NCI-H2196 (cell line): ENCODE measurements at regions not wholly inside any gene's neighbourhood (a gene's known extent, or its start where the extent isn't known, plus 50 kb on each side); places are given as distances from the start of the nearest gene placed in this dataset.
A peak's percentile ranks its signal among the peaks of the same experiment; 100 is the strongest.
"Not testable (repeated sequence)": the region's sequence is repeated elsewhere in the genome, so short reads cannot be mapped to it uniquely, and the experiment has no call there.

Experiments used
- DNase-seq: peaks from one replicate; lab custom pipeline; 2025; ENCODE audit not compliant: unreplicated experiment; lab: John Stamatoyannopoulos, UW

DNA sequence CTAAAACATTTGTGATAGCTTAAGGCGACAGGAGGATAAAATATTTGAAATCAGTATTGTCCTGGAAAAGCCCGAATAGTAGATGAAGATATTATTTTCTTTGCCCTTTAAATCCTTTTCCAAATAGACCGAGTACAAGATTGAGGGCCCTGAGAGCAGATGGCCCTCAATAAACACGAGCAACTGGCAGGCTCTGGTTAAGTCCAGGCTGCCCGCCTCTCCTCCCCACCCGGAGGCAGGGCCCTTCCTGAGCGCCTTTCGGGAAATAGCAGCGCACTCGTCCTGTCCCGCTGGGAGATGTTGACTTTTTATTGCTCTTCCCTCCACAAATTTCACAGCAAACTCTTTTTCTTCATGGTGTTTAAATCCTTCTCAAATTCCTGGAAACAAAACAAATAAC, 50.8 kb upstream of the MAX start:
- DNase-seq: no peak

DNA sequence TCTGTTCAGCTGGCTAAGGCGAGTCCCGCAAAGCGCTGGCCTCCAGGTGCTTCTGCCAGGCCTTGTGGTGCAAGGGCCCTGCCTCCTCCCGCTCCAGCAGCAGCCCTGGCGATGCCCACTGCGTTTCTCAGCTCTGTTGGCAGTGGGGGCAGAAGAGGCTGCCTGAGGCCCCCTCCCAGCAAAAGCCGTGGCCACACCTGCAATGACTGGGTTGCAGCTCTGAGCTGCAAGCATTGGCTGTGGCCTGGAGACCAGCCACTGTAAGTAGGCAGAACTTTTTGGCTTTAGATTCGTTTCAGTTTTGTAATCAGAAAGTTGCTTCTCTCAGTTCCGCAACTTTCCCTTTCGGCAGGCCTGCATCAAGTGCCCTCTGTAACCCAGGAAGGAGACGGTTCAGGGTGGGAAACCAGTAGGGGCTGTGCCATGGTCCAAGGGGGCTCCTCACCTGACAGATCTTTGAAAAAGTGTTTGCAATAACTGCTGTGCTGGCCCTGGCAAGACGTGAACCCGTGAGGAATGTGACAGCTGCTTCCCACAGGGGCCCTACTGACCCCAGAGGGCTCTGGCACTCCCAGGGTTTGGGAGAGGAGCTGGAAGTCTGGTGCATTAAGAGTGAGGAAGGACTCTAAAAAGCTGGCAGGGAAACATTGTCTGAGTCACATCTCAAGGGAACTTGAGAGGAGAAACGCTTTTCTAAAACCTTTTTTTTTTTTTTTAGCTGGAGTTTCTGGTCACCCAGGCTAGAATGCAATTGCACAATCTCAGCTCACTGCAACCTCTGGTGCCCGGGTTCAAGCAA, 54.5 kb upstream of the MAX start:
- no peak for DNase-seq

DNA sequence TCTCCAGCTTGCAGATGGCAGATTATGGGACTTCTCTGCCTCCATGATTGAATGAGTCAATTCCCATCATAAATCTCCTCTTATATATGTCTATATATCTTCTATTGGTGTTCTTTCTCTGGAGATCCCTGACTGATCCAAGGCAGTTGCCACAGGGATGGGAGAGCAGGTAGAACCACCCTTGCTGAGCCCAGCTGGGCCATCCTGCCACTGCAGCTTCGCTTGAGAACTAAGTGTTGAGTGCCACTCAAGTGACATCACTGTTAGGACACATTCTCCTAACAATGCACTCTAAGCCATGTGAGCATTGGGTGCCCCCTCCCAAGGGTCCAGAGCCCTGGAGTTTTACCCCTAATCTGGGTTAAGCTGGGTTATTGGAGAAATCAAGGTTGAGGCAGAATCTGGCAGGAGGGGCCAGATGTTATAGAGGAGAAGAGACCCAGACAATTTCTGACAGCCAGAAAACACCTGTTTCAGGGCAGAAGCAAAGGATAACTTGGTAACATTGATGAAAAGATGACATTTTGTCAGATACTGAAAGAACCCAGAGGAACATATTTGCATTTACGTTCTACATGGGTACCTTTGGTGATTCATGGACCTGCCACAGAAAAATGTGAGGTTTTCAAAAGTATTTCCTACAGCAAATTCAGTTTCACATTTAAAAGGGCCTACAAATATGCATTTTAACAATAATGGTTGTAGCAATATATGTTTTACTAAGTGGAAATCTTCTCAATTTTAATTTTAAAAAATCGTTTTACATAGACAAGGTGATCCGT, 57.2 kb upstream of the MAX start:
- DNase-seq: no peak

DNA sequence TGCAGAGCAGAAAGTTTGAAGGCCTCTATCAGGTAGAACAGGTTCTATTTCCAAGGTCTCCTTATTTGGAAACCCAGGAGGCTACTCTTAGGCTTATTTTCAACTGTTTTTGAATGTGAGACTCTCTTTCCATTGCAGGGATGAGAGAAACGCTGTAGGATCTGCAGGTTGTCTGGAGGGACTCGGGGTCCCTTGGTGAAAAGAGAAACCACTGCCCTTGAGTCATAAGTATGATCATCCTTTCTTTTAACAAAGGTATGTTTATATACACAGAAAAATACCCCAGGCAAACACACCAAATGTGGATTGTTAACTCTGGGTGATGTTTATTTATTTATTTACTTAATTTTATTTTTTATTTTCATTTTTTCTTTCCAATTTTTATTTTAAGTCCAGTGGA, 57.8 kb upstream of the MAX start:
- no peak for DNase-seq

DNA sequence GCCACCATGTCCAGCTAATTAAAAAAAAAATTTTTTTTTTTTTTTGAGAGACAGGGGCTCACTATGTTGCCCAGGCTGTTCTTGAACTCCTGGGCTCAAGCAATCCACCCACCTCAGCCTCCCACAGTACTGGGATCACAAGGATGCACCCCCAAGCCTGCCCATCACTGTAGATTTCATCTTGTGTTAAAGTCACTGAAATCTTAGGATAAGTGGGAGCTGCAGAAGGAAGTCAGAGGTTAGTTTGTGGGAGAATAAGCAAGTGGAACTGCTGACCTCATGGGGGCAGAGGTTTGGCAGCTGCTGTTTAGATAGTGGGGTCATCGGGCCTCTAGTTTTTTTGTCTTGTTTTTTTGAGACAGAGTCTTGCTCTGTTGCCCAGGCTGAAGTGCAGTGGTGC, 59.7 kb upstream of the MAX start:
- DNase-seq: no peak

DNA sequence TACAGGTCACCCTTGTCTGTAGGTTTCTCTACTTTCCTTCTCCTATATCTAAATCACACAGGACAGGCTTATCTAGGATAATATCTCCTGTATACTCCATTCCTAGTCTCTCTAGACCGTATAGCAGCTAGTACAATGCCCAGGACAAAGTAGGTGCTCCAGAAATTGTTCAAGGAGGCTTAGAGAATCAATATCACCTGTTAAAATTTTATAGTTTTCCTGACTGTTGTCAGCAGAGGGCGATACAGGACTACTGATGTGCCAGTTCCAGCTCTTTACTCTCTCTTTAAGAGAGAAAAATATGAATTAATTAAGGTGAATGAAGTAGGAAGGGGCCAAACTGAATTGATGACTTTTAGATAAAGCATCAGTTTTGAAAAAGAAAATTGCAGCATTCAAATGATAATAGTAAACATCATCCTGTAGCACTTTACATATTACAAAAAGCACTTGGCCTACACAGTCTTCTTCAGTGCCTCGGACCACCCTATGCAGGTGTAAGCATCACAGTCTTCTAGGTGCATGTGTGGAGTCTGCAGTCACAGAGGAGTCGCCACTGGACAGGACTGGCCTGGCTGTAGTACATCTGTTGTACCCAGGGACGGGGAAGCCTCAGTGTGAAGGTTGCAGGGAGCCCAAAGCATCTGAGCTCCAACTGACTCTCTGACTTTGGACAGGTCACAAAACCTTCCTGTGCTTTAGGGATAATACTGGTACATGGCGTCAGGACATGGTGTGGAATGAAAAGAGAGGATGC, 61.9 kb upstream of the MAX start:
- DNase-seq: peak; percentile 51

DNA sequence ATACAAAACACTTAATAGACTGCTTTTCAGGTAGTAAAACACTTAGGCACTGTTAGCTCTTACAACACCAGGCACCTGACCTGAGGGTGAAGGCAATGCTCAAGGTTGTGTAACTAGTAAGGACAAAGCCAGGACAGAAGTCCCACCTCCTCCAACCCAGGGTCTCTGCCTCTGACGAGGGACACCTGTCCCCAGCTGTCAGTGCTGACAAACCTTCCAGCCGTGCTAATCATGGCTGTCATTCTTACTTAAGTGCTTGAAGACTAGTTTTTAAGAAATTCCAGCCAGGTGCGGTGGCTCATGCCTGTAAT, 62.5 kb upstream of the MAX start:
- DNase-seq: no peak

DNA sequence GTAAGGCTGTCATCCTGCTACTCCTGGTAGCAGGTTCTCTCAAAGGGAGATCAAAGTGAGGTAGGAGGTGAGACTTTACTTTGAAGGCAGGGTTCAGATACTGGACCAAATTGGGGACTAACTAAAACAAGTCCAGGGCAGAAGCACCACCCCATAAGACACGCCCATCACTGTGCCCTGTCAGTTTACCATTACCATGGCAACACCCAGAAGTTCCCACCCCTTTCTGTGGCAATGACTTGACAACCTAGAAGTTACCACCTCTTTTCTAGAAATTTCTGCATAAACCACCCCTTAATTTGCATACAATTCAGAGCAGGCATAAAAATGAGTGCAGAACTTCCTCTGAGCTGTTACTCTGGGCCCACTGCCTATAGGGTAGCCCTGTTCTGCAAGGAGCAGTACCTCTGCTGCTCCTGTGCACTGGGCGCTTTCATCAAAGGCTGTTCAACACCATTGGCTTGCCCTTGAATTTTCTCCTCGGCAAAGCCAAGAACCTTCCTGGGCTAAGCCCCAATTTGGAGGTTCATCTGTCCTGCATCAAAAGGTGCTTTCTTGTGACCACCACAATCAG, 64.8 kb upstream of the MAX start:
- no peak for DNase-seq

DNA sequence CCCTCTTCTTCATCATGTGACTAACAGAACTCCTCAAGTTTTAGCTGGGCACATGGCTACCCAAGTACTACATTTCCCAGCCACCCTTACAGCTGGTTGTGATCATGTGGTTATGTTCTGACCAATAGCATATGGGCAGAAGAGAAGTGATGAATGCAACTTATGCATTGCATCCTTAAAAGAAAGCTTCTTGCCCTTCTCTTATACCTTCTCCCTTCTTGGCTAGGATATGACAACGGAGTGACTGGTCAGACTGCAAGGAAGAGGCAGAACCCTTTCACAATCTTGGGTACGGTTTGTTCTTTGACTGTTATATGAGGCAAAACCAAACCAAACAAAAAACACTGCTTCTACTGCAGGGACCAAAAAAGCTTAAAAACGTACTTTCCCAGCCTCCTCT, 66.5 kb upstream of the MAX start:
- no peak for DNase-seq

DNA sequence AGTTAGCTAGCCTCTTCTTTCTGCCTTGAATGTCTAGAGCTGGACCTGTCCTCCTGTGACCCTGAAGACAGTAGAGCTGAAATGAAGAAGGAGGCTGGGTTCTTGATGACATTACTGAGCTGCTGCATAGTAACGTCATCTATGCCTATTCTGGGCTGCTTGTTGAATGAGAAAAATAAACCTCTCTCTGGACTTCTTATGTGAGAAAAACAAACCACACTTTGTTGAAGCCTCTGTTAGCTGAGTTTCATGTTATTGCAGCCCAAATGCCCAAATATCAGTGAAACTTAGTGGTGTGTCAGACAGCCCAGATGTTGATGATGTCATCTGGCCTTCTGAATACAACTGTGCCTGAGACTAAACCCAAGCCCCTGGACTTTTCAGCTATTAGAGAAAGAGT, 67.0 kb upstream of the MAX start:
- DNase-seq: no peak

DNA sequence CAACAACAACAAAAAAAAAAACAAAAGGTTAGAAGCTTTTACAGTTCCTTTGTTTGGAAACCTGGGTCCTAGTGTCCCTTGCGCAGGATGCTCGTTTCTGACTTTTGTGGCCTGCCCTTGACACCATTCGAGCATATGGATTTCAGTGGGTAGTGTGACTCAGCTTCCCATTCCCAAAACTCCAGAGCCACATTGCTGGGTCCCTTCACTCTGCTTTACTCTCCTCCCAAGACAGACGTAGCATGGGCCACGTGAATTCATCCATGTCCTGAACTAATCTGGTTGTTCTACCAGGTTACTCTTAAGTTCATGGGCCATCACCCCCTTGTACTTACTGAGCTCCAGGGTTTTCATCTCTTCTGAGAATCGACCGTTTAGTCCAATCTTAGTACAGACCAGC, 68.0 kb upstream of the MAX start:
- no peak for DNase-seq

DNA sequence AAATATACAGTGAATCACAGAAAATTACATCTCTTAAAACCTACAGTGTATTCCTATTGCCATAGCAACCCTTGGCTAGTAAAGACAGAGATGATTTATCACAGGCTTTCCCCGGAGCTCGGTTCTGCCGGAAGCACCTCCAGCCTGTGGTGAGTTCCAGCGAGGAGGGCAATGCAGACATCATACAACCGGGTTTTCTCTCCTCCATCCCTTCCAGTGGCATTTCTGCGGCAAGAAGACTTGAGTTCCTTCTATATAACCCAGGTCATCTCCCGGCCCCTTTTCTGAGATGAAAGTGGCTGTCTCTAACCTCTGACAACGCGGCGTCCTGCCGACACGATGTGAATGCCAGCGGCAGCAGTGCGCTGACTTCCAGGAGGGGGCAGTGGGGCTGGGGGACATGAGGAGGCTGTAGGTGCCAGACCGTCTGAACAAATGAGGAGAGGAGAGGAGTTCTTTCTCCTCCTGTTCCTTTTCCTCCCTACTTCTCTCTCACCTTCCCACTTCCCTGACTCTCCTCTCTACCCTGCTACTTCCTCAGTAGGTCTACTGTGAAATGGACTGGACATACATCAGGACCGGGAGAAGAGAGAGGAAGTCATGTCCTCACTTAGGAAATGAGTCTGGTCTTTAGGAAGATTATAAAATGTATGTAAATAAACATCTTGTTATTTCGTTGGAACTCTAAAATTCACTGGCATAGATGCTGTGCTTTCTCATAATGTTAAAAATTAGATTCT, 68.6 kb upstream of the MAX start:
- DNase-seq: no peak

DNA sequence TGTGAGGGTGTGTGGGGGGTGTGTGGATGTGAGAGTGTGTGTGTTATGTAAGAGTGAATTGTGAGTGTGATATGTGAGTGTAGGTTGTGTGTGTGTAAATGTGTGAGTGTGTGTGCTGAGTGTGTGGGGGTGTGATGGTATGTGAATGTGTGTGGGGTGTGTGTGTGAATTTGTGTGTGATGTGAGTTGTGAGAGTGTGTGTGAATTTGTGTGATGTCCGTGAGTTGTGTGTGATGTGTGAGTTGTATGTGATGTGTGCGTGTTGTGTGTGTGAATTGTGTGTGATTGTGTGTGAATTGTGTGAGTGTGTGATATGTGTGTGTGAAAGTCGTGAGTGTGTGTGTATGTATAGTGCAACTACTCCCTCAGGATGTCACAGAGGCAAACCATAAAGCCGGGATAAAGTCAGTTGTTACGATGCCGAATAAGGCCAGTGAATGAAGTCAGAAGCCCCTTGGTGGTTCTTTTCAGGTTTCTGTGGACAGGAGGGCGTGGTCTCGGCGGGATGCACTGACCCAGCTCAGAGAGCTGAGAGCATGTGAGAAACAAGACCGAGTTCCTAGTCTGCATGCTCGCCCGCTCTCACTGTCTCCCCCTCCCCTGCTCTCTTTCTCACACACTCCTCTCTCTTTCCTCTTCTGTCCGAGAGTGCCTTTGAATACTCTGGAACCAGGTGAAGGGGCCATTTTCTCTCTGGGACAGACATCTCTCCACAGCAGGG, 71.8 kb upstream of the MAX start:
- DNase-seq: no peak

DNA sequence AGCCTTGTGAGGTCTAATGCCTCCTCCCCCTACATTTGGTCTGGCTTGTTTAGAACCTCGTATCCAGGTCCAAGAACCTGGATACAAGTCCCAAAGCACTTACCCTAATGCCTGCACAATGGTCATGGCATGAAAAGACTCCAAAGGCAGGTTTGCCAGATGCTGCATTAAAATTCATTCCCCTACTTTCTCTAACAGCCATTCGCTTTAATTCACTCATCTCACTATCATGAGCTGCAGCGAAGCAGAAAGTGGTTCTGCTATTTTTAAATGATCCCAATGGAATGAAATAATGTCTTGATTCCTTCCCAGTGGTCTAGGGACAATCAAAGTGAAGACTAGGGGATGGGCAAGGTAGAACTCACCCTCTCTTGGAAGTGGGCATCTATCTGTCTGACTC, 72.5 kb upstream of the MAX start:
- DNase-seq: no peak

DNA sequence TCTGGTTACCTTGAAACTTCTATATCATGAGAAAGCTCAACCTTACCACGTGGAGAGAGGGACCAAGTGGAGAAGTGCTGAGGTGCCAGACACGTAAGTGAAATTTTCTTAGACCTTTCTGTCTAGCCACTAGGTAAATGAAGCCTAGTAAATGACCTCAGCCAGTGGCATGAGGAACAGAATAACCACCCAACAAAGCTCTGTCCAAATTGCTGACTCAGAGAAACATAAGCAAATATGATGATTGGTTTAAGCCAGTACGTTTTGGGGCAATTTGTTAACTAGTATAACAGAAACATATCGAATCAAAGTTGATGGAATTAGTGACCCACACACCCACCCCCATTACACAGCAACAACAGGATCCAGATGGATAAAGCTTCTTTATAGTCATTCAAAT, 75.2 kb upstream of the MAX start:
- no peak for DNase-seq

DNA sequence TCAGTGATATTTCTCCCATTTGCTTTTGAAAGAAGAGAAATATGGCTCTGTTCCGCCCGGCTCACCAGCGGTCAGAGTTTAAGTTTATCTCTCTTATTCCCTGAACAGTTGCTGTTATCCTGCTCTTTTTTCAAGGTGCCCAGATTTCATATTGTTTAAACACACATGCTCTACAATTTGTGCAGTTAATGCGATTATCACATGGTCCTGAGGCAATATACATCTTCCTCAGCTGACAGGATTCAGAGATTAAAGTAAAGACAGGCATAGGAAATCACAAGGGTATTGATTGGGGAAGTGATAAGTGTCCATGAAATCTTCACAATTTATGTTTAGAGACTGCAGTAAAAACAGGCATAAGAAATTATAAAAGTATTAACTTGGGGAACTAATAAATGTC, 76.9 kb upstream of the MAX start:
- not testable (repeated sequence) for DNase-seq

DNA sequence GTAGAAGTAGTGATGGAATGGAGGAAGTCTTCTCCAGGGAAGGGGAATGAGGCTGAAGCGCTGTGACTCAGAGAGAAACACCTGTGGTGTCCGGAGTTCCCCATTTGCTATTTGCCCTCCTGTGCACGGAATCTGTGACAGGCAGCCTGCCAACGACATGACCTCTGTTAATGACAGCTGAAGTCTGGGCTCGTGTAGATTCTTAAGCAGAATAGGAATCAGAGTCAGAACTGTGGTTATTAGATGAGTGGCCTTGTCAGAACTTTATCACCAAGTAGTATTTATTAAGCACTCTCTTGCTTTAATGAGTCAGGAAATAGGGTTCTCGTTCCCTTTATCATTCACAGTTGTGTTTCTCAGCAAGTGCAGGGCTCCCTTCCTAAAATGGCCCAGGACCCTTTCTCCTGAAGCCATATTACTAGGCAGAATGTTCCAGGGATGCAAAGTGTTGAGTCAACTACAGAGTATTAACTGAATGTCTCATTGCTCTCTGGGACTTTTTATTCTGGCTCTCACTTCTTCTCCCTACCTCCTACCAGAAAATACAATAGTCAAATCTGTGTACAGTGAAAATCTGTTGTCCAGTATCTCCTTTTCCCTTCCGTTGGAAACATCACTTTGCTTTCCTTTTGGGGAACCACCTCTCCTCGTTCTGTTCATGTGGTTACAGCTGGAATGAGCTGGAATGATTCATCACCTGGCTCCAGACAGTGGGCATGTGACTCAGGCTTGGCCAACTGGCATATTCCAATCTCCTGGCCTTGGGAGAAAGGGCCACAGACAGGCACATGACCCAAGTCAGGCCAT, 77.8 kb upstream of the MAX start:
- DNase-seq: peak; percentile 10

DNA sequence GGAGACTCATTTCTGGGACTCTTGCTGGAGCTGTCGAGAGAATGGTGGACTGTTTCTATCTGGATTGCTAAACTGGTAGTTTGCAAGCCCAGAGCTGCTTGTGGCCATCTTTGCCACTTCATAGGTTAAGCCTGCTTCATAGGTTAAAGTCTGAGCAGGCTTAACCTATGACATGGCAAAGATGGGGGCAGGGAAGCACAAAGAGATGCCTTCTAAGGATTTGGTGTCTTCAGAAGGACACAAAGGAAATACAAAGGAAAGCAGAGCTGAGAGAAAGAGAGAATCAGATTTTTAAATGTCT, 78.4 kb upstream of the MAX start:
- no peak for DNase-seq

DNA sequence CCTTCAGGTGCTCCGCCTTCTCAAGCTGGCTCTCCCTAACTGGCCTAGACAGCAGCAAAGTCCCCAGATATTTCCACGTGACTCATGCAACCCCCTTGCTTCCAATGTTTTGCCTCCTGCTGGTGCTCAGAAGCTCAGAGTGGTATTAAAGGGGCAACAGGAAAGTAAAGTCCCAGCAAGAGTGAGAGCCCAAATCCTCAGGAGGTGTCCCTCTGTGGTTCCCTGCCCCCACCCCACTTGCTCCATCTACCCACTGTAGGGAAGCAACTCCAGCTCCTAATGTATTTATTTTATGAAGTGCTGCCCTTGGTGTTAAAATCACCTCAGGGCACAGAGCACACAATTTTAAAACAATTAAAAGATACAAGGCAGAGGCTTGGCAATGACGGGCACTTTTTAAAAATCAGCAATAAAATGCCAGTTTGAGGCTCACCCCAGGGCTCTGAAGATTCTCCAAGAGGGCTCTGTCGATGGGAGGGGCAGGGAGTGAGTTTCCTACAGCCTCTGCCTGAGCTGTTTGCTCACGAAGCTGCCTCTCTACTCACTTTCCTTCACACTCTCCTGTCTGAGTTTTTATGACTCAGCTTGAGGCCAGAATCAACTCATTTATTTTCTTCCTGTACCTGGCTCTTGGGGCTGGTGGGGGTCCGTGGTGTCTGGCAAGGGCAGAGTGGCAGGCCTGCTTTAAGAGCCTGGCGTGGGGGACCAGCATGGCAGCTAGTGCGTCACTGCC, 81.9 kb upstream of the MAX start:
- no peak for DNase-seq
